SK-MEL-5 (cell line): ENCODE measurements at regions not wholly inside any gene's neighbourhood (a gene's known extent, or its start where the extent isn't known, plus 50 kb on each side); places are given as distances from the start of the nearest gene placed in this dataset.
"Not testable (repeated sequence)": the region's sequence is repeated elsewhere in the genome, so short reads cannot be mapped to it uniquely, and the experiment has no call there.

Source experiments
- DNase-seq: peaks from one replicate; pipeline ENCODE4 v3.0.0-alpha.2; 2016; ENCODE audit warnings: low read depth, low spot score
- in situ Hi-C: cut with HindIII; loops from 2 replicates; pipeline ENCODE4 v1.10.0; 2016; ENCODE audit warnings: low sequenced_read_pairs, high pct_unique_total_duplicates, low pct_unique_long_range_greater_than_20kb

- no peak for DNase-seq
- in situ Hi-C loops = no loop called here
Measured at GRCh38 chr7:42735081-42735480, 176.8 kb downstream of the C7orf25 start.

GRCh38 chr7:42734568-42734967 lies 177.3 kb downstream of the C7orf25 start:
- DNase-seq = no peak

GRCh38 chr7:42733040-42733439 lies 178.8 kb downstream of the C7orf25 start:
- in situ Hi-C loops = no loop called here
- no peak for DNase-seq

More at GRCh38 chr7:42734568-42734967, 177.3 kb downstream of the C7orf25 start:
- in situ Hi-C loops = no loop called here

GRCh38 chr7:42730586-42730985 lies 181.3 kb downstream of the C7orf25 start:
- in situ Hi-C loops = no loop called here
- no peak for DNase-seq

- in situ Hi-C loops = no loop called here
- DNase-seq = no peak
Measured at GRCh38 chr7:42729053-42729765, 182.7 kb downstream of the C7orf25 start.

- in situ Hi-C loops = no loop called here
- DNase-seq = no peak
Measured at GRCh38 chr7:42727451-42727850, 184.4 kb downstream of the C7orf25 start.

GRCh38 chr7:42726066-42726785 lies 185.6 kb downstream of the C7orf25 start:
- in situ Hi-C loops = no loop called here
- DNase-seq = no peak

GRCh38 chr7:42722716-42723115 lies 189.2 kb downstream of the C7orf25 start:
- in situ Hi-C loops = no loop called here
- peak; percentile 36 for DNase-seq

- no peak for DNase-seq
- in situ Hi-C loops = no loop called here
Measured at GRCh38 chr7:42722198-42722597, 189.7 kb downstream of the C7orf25 start.

- no peak for DNase-seq
Measured at GRCh38 chr7:42720991-42721796, 190.7 kb downstream of the C7orf25 start.

GRCh38 chr7:42720012-42720411 lies 191.9 kb downstream of the C7orf25 start:
- no peak for DNase-seq
- in situ Hi-C loops = no loop called here

More at GRCh38 chr7:42720991-42721796, 190.7 kb downstream of the C7orf25 start:
- in situ Hi-C loops = no loop called here

- DNase-seq, in situ Hi-C loops: not testable (repeated sequence)
Measured at GRCh38 chr7:42718466-42718865, 193.4 kb downstream of the C7orf25 start.

GRCh38 chr7:42714356-42714755 lies 197.5 kb downstream of the C7orf25 start:
- no peak for DNase-seq
- in situ Hi-C loops = no loop called here

- in situ Hi-C loops = no loop called here
- DNase-seq = no peak
Measured at GRCh38 chr7:42709284-42709683, 202.6 kb downstream of the C7orf25 start.

GRCh38 chr7:42704710-42705109 lies 207.2 kb downstream of the C7orf25 start:
- no peak for DNase-seq
- in situ Hi-C loops = no loop called here

- in situ Hi-C loops = no loop called here
- DNase-seq = no peak
Measured at GRCh38 chr7:42702647-42703046, 209.2 kb downstream of the C7orf25 start.

- in situ Hi-C loops = no loop called here
- peak; percentile 14 for DNase-seq
Measured at GRCh38 chr7:42700406-42701327, 211.2 kb downstream of the C7orf25 start.
